Endothelial cell of umbilical vein (primary cell): ENCODE measurements at regions not wholly inside any gene's neighbourhood (a gene's known extent, or its start where the extent isn't known, plus 50 kb on each side); places are given as distances from the start of the nearest gene placed in this dataset.

Experiments
- BruUV-seq: library from RNA; stranded (reverse); fragments of 400-500 nt; replicated peaks from 2 replicates; lab custom pipeline; 2021; lab: Mats Ljungman, UMichigan
- CTCF ChIA-PET: fragments of 300-600, 350-600 bp; sonication (Branson Sonifier 250); formaldehyde crosslinking; loops from one replicate; lab custom pipeline; 2021; ENCODE audit warnings: antibody characterized with exemption, inconsistent platforms; lab: Charles Lee
- POLR2A ChIA-PET: fragments of 300-600, 350-600 bp; sonication (Branson Sonifier 250); formaldehyde crosslinking; loops from one replicate; lab custom pipeline; 2021; ENCODE audit warnings: antibody characterized with exemption, inconsistent platforms; lab: Charles Lee
- DNase-seq: peaks from one replicate; pipeline ENCODE4 v3.0.0-alpha.2; 2011; ENCODE audit warnings: low read depth, low spot score
- FAIRE-seq: peaks from 2 replicates; lab custom pipeline; 2011; peaks lifted over from hg19 to GRCh38; lab: Jason Lieb, UNC
- H2AFZ ChIP-seq: 2 replicates; pipeline ENCODE4 v1.6.0; 2012; ENCODE audit warnings: low read depth, low read length, control low read depth, inconsistent platforms
- H3K27ac ChIP-seq: 2 replicates; pipeline ENCODE4 v1.5.1; 2011; ENCODE audit warnings: low read depth, mild to moderate bottlenecking, control low read depth, low read length, moderate library complexity; ENCODE audit not compliant: insufficient read depth
- H3K27me3 ChIP-seq, 2 experiments: 2 replicates each; pipeline versions ENCODE4 v1.6.0 to v1.6.1; 2011; ENCODE audit warnings: low read length in 2 of 2, mixed read lengths in 1 of 2; ENCODE audit not compliant: control insufficient read depth in 2 of 2, insufficient read depth in 2 of 2
- H3K36me3 ChIP-seq, 2 experiments: 2 replicates in 1 of 2; 3 replicates in 1 of 2; pipeline ENCODE4 v1.5.1; 2011; ENCODE audit warnings: low read length in 2 of 2, mild to moderate bottlenecking in 1 of 2, moderate library complexity in 1 of 2; ENCODE audit not compliant: control insufficient read depth in 2 of 2, insufficient read depth in 2 of 2; ENCODE audit errors: extremely low read depth in 1 of 2
- H3K4me1 ChIP-seq: 3 replicates; pipeline ENCODE4 v1.5.1; 2011; ENCODE audit warnings: mild to moderate bottlenecking, low read length; ENCODE audit not compliant: control insufficient read depth, insufficient read depth; ENCODE audit errors: extremely low read depth
- H3K4me2 ChIP-seq: 2 replicates; pipeline ENCODE4 v1.6.1; 2011; ENCODE audit warnings: low read length, control low read depth, mixed read lengths; ENCODE audit not compliant: insufficient read depth
- H3K4me3 ChIP-seq, 3 experiments: fragments of 200-600 bp in 1 of 3; sonication (generic), shearing (Covaris generic) in 1 of 3; replicated peaks in 1 of 3; 2 replicates each; pipeline ENCODE4 v1.5.1; 2011 to 2016; ENCODE audit warnings: control low read depth in 3 of 3, low read length in 3 of 3, mild to moderate bottlenecking in 2 of 3, inconsistent platforms in 1 of 3, low read depth in 1 of 3, moderate library complexity in 1 of 3; ENCODE audit not compliant: insufficient read depth in 1 of 3
- H3K79me2 ChIP-seq: 2 replicates; pipeline ENCODE4 v1.6.0; 2012; ENCODE audit warnings: low read length, inconsistent platforms; ENCODE audit not compliant: control insufficient read depth, insufficient read depth
- H3K9ac ChIP-seq: replicated peaks from 2 replicates; pipeline ENCODE3; 2011; ENCODE audit warnings: low read length, control low read depth; ENCODE audit not compliant: insufficient read depth; ENCODE audit errors: extremely low read depth
- H3K9me1 ChIP-seq: replicated peaks from 3 replicates; pipeline ENCODE4 v1.6.0; 2011; ENCODE audit warnings: mild to moderate bottlenecking, low read length; ENCODE audit not compliant: control insufficient read depth, insufficient read depth; ENCODE audit errors: extremely low read depth
- H3K9me3 ChIP-seq: replicated peaks from 2 replicates; pipeline ENCODE4 v1.5.1; 2012; ENCODE audit warnings: low read length, inconsistent platforms; ENCODE audit not compliant: control insufficient read depth, insufficient read depth
- H4K20me1 ChIP-seq: replicated peaks from 2 replicates; pipeline ENCODE3; 2011; ENCODE audit warnings: mild to moderate bottlenecking, low read length; ENCODE audit not compliant: control insufficient read depth, insufficient read depth; ENCODE audit errors: extremely low read depth
- CTCF ChIP-seq, 2 donors: IDR thresholded peaks; 1 replicate in 1 of 2; 2 replicates in 1 of 2; pipeline ENCODE4 v1.5.1; 2011; ENCODE audit warnings: low read length in 2 of 2, mild to moderate bottlenecking in 2 of 2, moderate library complexity in 2 of 2, control low read depth in 1 of 2, inconsistent platforms in 1 of 2, low read depth in 1 of 2; ENCODE audit not compliant: insufficient read depth in 1 of 2; ENCODE audit errors: extremely low read depth in 1 of 2
- EZH2 ChIP-seq: IDR thresholded peaks from 2 replicates; pipeline ENCODE4 v1.6.1; 2012; ENCODE audit warnings: borderline replicate concordance, low read depth, mild to moderate bottlenecking, moderate library complexity, low read length, inconsistent platforms; ENCODE audit not compliant: severe bottlenecking
- FOS ChIP-seq: IDR thresholded peaks from 2 replicates; pipeline ENCODE4 v1.6.1; 2011; ENCODE audit warnings: mild to moderate bottlenecking, low read length, moderate library complexity, borderline replicate concordance; ENCODE audit not compliant: insufficient read depth
- GATA2 ChIP-seq: IDR thresholded peaks from 2 replicates; pipeline ENCODE4 v1.7.0; 2011; ENCODE audit warnings: low read depth, mild to moderate bottlenecking, moderate library complexity, mixed read lengths, low read length; ENCODE audit not compliant: insufficient read length, insufficient read depth
- JUN ChIP-seq: IDR thresholded peaks from 2 replicates; pipeline ENCODE4 v1.6.1; 2011; ENCODE audit warnings: borderline replicate concordance, low read depth; ENCODE audit not compliant: insufficient read length, insufficient read depth
- MAX ChIP-seq: IDR thresholded peaks from 2 replicates; pipeline ENCODE4 v1.6.1; 2011; ENCODE audit not compliant: insufficient read depth, insufficient read length
- MYC ChIP-seq: IDR thresholded peaks from one replicate; pipeline ENCODE4 v1.6.1; 2011; ENCODE audit warnings: mild to moderate bottlenecking, low read depth, low read length
- POLR2A ChIP-seq: IDR thresholded peaks from 2 replicates; pipeline ENCODE4 v1.6.1; 2012; ENCODE audit warnings: low read depth, mild to moderate bottlenecking, control low read depth, low read length
- POLR2AphosphoS5 ChIP-seq: IDR thresholded peaks from 2 replicates; pipeline ENCODE4 v1.6.1; 2012; ENCODE audit warnings: low read depth, mild to moderate bottlenecking, control low read depth, low read length, moderate library complexity; ENCODE audit not compliant: insufficient read depth
- dilution Hi-C: fragments of 300-500 bp; cut with MboI; formaldehyde crosslinking; loops from one replicate; pipeline ENCODE4 v1.15.0; 2019; ENCODE audit warnings: low sequenced_read_pairs; ENCODE audit not compliant: extremely low pct_ligation_motif_present
- intact Hi-C: fragments of 100-400 bp; cut with micrococcal nuclease; formaldehyde crosslinking; loops from one replicate; pipeline ENCODE4 v1.10.0; 2022

- no peaks in the 10 kb centered on the region for H3K4me1 ChIP-seq
- ChIA-PET POLR2A (no interaction called here), CTCF (no interaction called here)
- no peak overlapping the region for H3K9ac ChIP-seq
- BruUV-seq = no TSS peak
- DNase-seq (no peak), FAIRE-seq (no peak)
- H3K79me2 ChIP-seq = no peaks in the 10 kb centered on the region
- H3K4me3 ChIP-seq = no peak overlapping the region
- dilution Hi-C loops = no loop called here
- no peak overlapping the region for H3K4me2 ChIP-seq
- H3K27me3 ChIP-seq = no peaks in the 10 kb centered on the region
- no peaks in the 10 kb centered on the region for H3K36me3 ChIP-seq
- intact Hi-C loops = no loop called here
- H4K20me1 ChIP-seq = no peaks in the 10 kb centered on the region
- peaks cover 2% of the 10 kb centered on the region for H3K9me3 ChIP-seq
- no peak for TF ChIP-seq MYC
- TF ChIP-seq MAX = no peak
- no peak for TF ChIP-seq FOS
- no peak for TF ChIP-seq CTCF (IDR thresholded peaks at IDR 0.05; ENCODE audit: extremely low read depth in 1 of 2, insufficient read depth in 1 of 2, low read depth in 1 of 2, low read length in 2 of 2)
- TF ChIP-seq JUN = no peak
- no peak for TF ChIP-seq POLR2AphosphoS5
- no peak for TF ChIP-seq EZH2
- TF ChIP-seq GATA2 = no peak
- TF ChIP-seq POLR2A = no peak
- no peak overlapping the region for H2AFZ ChIP-seq
- H3K9me1 ChIP-seq = no peaks in the 10 kb centered on the region
- no peak overlapping the region for H3K27ac ChIP-seq
Measured at GRCh38 chr2:59622599-59623308, 930.7 kb downstream of the BCL11A start.
